ENCODE measurements at regions not wholly inside any gene's neighbourhood (a gene's known extent, or its start where the extent isn't known, plus 50 kb on each side); places are given as distances from the start of the nearest gene placed in this dataset.
"Not testable (repeated sequence)": the region's sequence is repeated elsewhere in the genome, so short reads cannot be mapped to it uniquely, and the experiment has no call there.

DNA sequence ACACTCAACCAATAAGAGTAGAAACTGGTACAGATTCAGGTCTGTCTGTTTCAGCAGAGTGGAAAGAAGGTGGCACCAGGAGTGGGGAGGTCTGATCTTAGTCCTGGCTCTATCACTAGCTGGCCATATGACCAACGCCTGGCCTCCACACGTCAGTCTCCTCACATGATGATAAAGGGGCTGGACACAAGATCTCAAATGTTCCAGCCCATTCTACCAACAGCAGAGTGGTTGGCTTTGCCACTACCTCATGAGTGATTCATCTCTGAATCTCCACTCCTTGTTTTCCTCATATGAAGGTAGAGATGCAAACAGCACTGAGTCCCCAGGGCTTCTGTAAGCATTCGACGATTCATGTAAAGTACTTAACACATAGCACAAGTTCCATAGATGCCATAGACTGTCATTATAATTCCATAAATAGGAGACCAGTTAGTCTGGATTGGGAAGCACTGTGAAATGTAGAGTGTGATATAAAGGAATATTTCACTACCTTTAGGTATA is 281.9 kb upstream of the ASIC2 start (continued):
- TF ChIP-seq, protein P1, sequence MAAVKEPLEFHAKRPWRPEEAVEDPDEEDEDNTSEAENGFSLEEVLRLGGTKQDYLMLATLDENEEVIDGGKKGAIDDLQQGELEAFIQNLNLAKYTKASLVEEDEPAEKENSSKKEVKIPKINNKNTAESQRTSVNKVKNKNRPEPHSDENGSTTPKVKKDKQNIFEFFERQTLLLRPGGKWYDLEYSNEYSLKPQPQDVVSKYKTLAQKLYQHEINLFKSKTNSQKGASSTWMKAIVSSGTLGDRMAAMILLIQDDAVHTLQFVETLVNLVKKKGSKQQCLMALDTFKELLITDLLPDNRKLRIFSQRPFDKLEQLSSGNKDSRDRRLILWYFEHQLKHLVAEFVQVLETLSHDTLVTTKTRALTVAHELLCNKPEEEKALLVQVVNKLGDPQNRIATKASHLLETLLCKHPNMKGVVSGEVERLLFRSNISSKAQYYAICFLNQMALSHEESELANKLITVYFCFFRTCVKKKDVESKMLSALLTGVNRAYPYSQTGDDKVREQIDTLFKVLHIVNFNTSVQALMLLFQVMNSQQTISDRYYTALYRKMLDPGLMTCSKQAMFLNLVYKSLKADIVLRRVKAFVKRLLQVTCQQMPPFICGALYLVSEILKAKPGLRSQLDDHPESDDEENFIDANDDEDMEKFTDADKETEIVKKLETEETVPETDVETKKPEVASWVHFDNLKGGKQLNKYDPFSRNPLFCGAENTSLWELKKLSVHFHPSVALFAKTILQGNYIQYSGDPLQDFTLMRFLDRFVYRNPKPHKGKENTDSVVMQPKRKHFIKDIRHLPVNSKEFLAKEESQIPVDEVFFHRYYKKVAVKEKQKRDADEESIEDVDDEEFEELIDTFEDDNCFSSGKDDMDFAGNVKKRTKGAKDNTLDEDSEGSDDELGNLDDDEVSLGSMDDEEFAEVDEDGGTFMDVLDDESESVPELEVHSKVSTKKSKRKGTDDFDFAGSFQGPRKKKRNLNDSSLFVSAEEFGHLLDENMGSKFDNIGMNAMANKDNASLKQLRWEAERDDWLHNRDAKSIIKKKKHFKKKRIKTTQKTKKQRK (IDR thresholded peaks at IDR 0.05; ENCODE audit: low read length): no peak
- TF ChIP-seq CHCHD3 (CRISPR knock-in tag; IDR thresholded peaks at IDR 0.05) (no peak), IRX3 (CRISPR knock-in tag; IDR thresholded peaks at IDR 0.05; ENCODE audit: borderline replicate concordance, low read depth) (no peak), ZNF496 (CRISPR knock-in tag; IDR thresholded peaks at IDR 0.05; ENCODE audit: insufficient replicate concordance) (no peak), HMGA1 (CRISPR knock-in tag; conservative IDR thresholded peaks at IDR 0.05) (no peak), HHEX (CRISPR knock-in tag; IDR thresholded peaks at IDR 0.05) (no peak), RFX3 (CRISPR knock-in tag; IDR thresholded peaks at IDR 0.05) (no peak), SOX13 (IDR thresholded peaks at IDR 0.05) (no peak), SOX13 (CRISPR knock-in tag; conservative IDR thresholded peaks at IDR 0.05 in 1 of 2, IDR thresholded peaks at IDR 0.05 in 1 of 2) (no peak)
- TF ChIP-seq, protein P2, sequence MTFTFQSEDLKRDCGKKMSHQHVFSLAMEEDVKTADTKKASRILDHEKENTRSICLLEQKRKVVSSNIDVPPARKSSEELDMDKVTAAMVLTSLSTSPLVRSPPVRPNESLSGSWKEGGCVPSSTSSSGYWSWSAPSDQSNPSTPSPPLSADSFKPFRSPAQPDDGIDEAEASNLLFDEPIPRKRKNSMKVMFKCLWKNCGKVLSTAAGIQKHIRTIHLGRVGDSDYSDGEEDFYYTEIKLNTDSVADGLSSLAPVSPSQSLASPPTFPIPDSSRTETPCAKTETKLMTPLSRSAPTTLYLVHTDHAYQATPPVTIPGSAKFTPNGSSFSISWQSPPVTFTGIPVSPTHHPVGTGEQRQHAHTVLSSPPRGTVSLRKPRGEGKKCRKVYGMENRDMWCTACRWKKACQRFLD (CRISPR knock-in tag; IDR thresholded peaks at IDR 0.05; ENCODE audit: borderline replicate concordance): no peak

DNA sequence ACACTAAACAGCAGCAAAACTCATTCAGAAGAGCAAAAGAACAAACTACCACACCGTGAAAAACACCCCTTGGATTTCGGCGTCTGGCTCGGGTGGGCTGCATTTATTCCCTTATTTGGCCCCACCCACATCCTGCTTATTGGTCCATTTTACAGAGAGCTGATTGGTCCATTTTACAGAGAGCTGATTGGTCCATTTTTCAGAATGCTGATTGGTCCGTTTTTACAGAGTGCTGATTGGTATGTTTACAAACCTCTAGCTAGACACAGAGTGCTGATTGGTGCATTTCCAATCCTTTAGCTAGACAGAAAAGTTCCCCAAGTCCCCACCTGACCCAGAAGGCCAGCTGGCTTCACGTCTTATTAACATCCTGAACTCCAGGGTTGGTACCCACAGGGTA is 286.6 kb upstream of the ASIC2 start:
- FAIRE-seq; intact Hi-C loops (cut with micrococcal nuclease; ENCODE audit: unreplicated experiment); H3K27ac ChIP-seq (ENCODE audit: extremely low read length, insufficient read depth, low read length); H3K4me3 ChIP-seq (replicated peaks in 1 of 3; ENCODE audit: insufficient read depth in 1 of 3, low read depth in 2 of 3, low read length in 3 of 3); BruUV-seq (replicated peaks); CTCF ChIA-PET (ENCODE audit: low intra/inter-chr PET ratio, low total read pairs); ATAC-seq; H2AFZ ChIP-seq (ENCODE audit: low read length); in situ Hi-C loops (cut with HindIII; ENCODE audit: extremely low pct_ligation_motif_present, low pct_unique_long_range_greater_than_20kb); DNase-seq (ENCODE audit: low spot score); H3K9me3 ChIP-seq (ENCODE audit: low read length); H3K79me2 ChIP-seq (ENCODE audit: insufficient read depth, low read length); H3K4me1 ChIP-seq (ENCODE audit: insufficient read depth, low read length); H3K9ac ChIP-seq (ENCODE audit: insufficient read depth, low read depth, low read length); H3K4me2 ChIP-seq (ENCODE audit: low read depth, low read length); H3K27me3 ChIP-seq (ENCODE audit: control insufficient read depth in 1 of 2, insufficient read depth in 2 of 2, low read length in 2 of 2); POLR2A ChIA-PET; H3K36me3 ChIP-seq (replicated peaks in 1 of 2; ENCODE audit: control insufficient read depth in 1 of 2, insufficient read depth in 2 of 2, low read length in 2 of 2); H4K20me1 ChIP-seq (ENCODE audit: insufficient read depth, low read length): not testable (repeated sequence)
- 26% methylated on average over 6 of the region's 6 CpGs for WGBS (ENCODE audit: low lambda C conversion rate)

Data from HepG2 (cell line).